IMR-90 (cell line): ENCODE measurements at regions not wholly inside any gene's neighbourhood (a gene's known extent, or its start where the extent isn't known, plus 50 kb on each side); places are given as distances from the start of the nearest gene placed in this dataset.

Experiments used
- ATAC-seq: fragments of 200-7000 bp; cut with Tn5 transposase; 2 replicates; pipeline ENCODE4 v1.9.1; 2020; ENCODE audit warnings: low read depth, mild to moderate bottlenecking, moderate library complexity
- BruUV-seq: library from RNA; stranded (reverse); fragments of 400-500 nt; replicated peaks from 2 replicates; lab custom pipeline; 2021; lab: Mats Ljungman, UMichigan
- CTCF ChIA-PET: fragments of 300-600 bp; formaldehyde crosslinking; extraction: SDS; loops from one replicate; lab custom pipeline; 2021; ENCODE audit warnings: antibody characterized with exemption; lab: Yijun Ruan, JAX
- POLR2A ChIA-PET: fragments of 300-600 bp; sonication (Branson Sonifier 250); formaldehyde crosslinking; loops from one replicate; lab custom pipeline; 2022; ENCODE audit warnings: antibody characterized with exemption; ENCODE audit not compliant: unreplicated experiment; lab: Charles Lee
- DNase-seq: peaks from one replicate; pipeline ENCODE4 v3.0.0; 2013
- H2AFZ ChIP-seq: replicated peaks from 2 replicates; pipeline ENCODE3; 2013; ENCODE audit warnings: low read length, mild to moderate bottlenecking; ENCODE audit not compliant: poor library complexity
- H2AK5ac ChIP-seq: 2 replicates; pipeline ENCODE4 v1.6.1; 2013; ENCODE audit warnings: low read depth, low read length, inconsistent platforms
- H2AK9ac ChIP-seq: replicated peaks from 2 replicates; pipeline ENCODE3; 2013; ENCODE audit warnings: mild to moderate bottlenecking, low read depth, low read length, moderate library complexity; ENCODE audit not compliant: poor library complexity
- H2BK120ac ChIP-seq: 2 replicates; pipeline ENCODE4 v1.6.1; 2013; ENCODE audit warnings: low read depth, low read length, inconsistent platforms
- H2BK15ac ChIP-seq: 3 replicates; pipeline ENCODE4 v1.6.1; 2013; ENCODE audit warnings: low read depth, low read length, inconsistent platforms
- H2BK20ac ChIP-seq: 2 replicates; pipeline ENCODE4 v1.6.1; 2013; ENCODE audit warnings: low read depth, mild to moderate bottlenecking, inconsistent platforms, low read length, moderate library complexity
- H2BK5ac ChIP-seq: 2 replicates; pipeline ENCODE4 v1.6.1; 2013; ENCODE audit warnings: mild to moderate bottlenecking, low read depth, low read length, inconsistent platforms; ENCODE audit not compliant: poor library complexity, severe bottlenecking
- H3K14ac ChIP-seq: replicated peaks from 2 replicates; pipeline ENCODE4 v1.6.1; 2013; ENCODE audit warnings: low read depth, low read length, inconsistent platforms
- H3K18ac ChIP-seq: 2 replicates; pipeline ENCODE4 v1.6.1; 2013; ENCODE audit warnings: low read depth, low read length, control low read depth
- H3K23ac ChIP-seq: 2 replicates; pipeline ENCODE4 v1.6.1; 2013; ENCODE audit warnings: low read depth, low read length, inconsistent platforms
- H3K27ac ChIP-seq: 2 replicates; pipeline ENCODE4 v1.5.1; 2013; ENCODE audit warnings: mild to moderate bottlenecking, control low read depth, low read length; ENCODE audit not compliant: insufficient read depth
- H3K27me3 ChIP-seq: 2 replicates; pipeline ENCODE4 v1.6.1; 2013; ENCODE audit warnings: low read length; ENCODE audit not compliant: control insufficient read depth, insufficient read depth
- H3K36me3 ChIP-seq: 2 replicates; pipeline ENCODE4 v1.6.1; 2013; ENCODE audit warnings: low read length, mixed read lengths; ENCODE audit not compliant: control insufficient read depth, insufficient read depth
- H3K4ac ChIP-seq: 2 replicates; pipeline ENCODE4 v1.6.1; 2013; ENCODE audit warnings: low read depth, low read length, inconsistent platforms
- H3K4me1 ChIP-seq: 2 replicates; pipeline ENCODE4 v1.6.1; 2013; ENCODE audit warnings: low read length, mixed read lengths; ENCODE audit not compliant: control insufficient read depth, insufficient read depth
- H3K4me2 ChIP-seq: 2 replicates; pipeline ENCODE4 v1.6.1; 2013; ENCODE audit warnings: low read depth, mild to moderate bottlenecking, control low read depth, low read length, moderate library complexity
- H3K4me3 ChIP-seq: 2 replicates; pipeline ENCODE4 v1.5.1; 2013; ENCODE audit warnings: low read depth, mild to moderate bottlenecking, control low read depth, low read length, moderate library complexity; ENCODE audit not compliant: insufficient read depth
- H3K56ac ChIP-seq: 2 replicates; pipeline ENCODE4 v1.6.1; 2013; ENCODE audit warnings: low read length, inconsistent platforms; ENCODE audit not compliant: insufficient read depth; ENCODE audit errors: extremely low read depth
- H3K79me1 ChIP-seq, 2 experiments: 2 replicates each; pipeline ENCODE4 v1.6.1; 2013; ENCODE audit warnings: low read length in 2 of 2, inconsistent platforms in 1 of 2, low read depth in 1 of 2
- H3K9ac ChIP-seq: 2 replicates; pipeline ENCODE4 v1.6.1; 2013; ENCODE audit warnings: low read depth, low read length, control low read depth
- H3K9me1 ChIP-seq: 2 replicates; pipeline ENCODE4 v1.6.1; 2013; ENCODE audit warnings: low read length, inconsistent platforms; ENCODE audit not compliant: insufficient read depth
- H3K9me3 ChIP-seq: 2 replicates; pipeline ENCODE4 v1.6.1; 2013; ENCODE audit warnings: low read length; ENCODE audit not compliant: control insufficient read depth, insufficient read depth
- H4K20me1 ChIP-seq: 2 replicates; pipeline ENCODE4 v1.6.1; 2013; ENCODE audit warnings: low read length, inconsistent platforms; ENCODE audit not compliant: insufficient read depth
- H4K5ac ChIP-seq: 2 replicates; pipeline ENCODE4 v1.6.1; 2013; ENCODE audit warnings: mild to moderate bottlenecking, low read depth, low read length, control low read depth
- H4K8ac ChIP-seq, 2 experiments: 2 replicates each; pipeline ENCODE4 v1.6.1; 2013; ENCODE audit warnings: low read depth in 2 of 2, low read length in 2 of 2, control low read depth in 1 of 2, inconsistent platforms in 1 of 2
- H4K91ac ChIP-seq: 2 replicates; pipeline ENCODE4 v1.6.1; 2013; ENCODE audit warnings: low read depth, low read length, inconsistent platforms; ENCODE audit not compliant: insufficient read depth
- BHLHE40 ChIP-seq: fragments of 150-350 bp; IDR thresholded peaks from 2 replicates; pipeline ENCODE4 v1.6.1; 2016; ENCODE audit warnings: mild to moderate bottlenecking, low read depth, low read length
- CEBPB ChIP-seq: IDR thresholded peaks from 2 replicates; pipeline ENCODE4 v1.6.1; 2012; ENCODE audit warnings: low read depth, low read length, improper control_type of control experiment
- CHD1 ChIP-seq: IDR thresholded peaks from 2 replicates; pipeline ENCODE4 v1.6.1; 2012; ENCODE audit warnings: low read depth, low read length, improper control_type of control experiment
- FOS ChIP-seq: fragments of 150-350 bp; IDR thresholded peaks from 2 replicates; pipeline ENCODE4 v1.6.1; 2016; ENCODE audit warnings: low read depth, low read length
- MAFK ChIP-seq: IDR thresholded peaks from 2 replicates; pipeline ENCODE4 v1.6.1; 2012; ENCODE audit warnings: low read depth, low read length, improper control_type of control experiment
- MAZ ChIP-seq: IDR thresholded peaks from 2 replicates; pipeline ENCODE4 v1.6.1; 2012; ENCODE audit warnings: low read depth, mild to moderate bottlenecking, low read length, improper control_type of control experiment, moderate library complexity, borderline replicate concordance
- MXI1 ChIP-seq: IDR thresholded peaks from 2 replicates; pipeline ENCODE4 v1.6.1; 2012; ENCODE audit warnings: low read depth, mild to moderate bottlenecking, low read length, moderate library complexity, borderline replicate concordance
- NFE2L2 ChIP-seq: fragments of 150-350 bp; IDR thresholded peaks from 2 replicates; pipeline ENCODE4 v1.6.1; 2016; ENCODE audit warnings: low read depth, mild to moderate bottlenecking, low read length
- POLR2A ChIP-seq: IDR thresholded peaks from 2 replicates; pipeline ENCODE4 v1.6.1; 2012; ENCODE audit warnings: mild to moderate bottlenecking, low read depth, low read length
- RAD21 ChIP-seq: IDR thresholded peaks from 2 replicates; pipeline ENCODE4 v1.6.1; 2012; ENCODE audit warnings: low read length, improper control_type of control experiment
- RCOR1 ChIP-seq: IDR thresholded peaks from 2 replicates; pipeline ENCODE4 v1.6.1; 2012; ENCODE audit warnings: mild to moderate bottlenecking, low read length, improper control_type of control experiment; ENCODE audit not compliant: insufficient replicate concordance
- RFX5 ChIP-seq: IDR thresholded peaks from 2 replicates; pipeline ENCODE4 v1.8.0; 2012; ENCODE audit warnings: low read depth, mild to moderate bottlenecking, low read length, moderate library complexity
- SMC3 ChIP-seq: fragments of 150-350 bp; IDR thresholded peaks from 2 replicates; pipeline ENCODE4 v1.6.1; 2016; ENCODE audit warnings: low read depth, mild to moderate bottlenecking, antibody characterized with exemption, low read length, moderate library complexity
- WGBS, 2 experiments: methylation state at CpG; one replicate each; pipeline versions ENCODE4 v1.1.5 to v1.1.7; 2013; ENCODE audit warnings: missing lambda C conversion rate in 2 of 2; ENCODE audit not compliant: insufficient read length in 1 of 2; ENCODE audit errors: extremely low coverage in 2 of 2; 5-methylcytosine and 5-hydroxymethylcytosine counted together
- dilution Hi-C: fragments of 300-500 bp; cut with HindIII; formaldehyde crosslinking; loops from one replicate; pipeline ENCODE4 v1.14.3; 2018; ENCODE audit warnings: low sequenced_read_pairs; ENCODE audit not compliant: unreplicated experiment
- in situ Hi-C: fragments of 300-500 bp; cut with MboI; formaldehyde crosslinking; loops from 3 replicates; pipeline ENCODE4 v1.14.3; 2019; ENCODE audit warnings: low sequenced_read_pairs, inconsistent platforms, mixed read lengths
- intact Hi-C: fragments of 100-400 bp; cut with micrococcal nuclease; formaldehyde crosslinking; loops from 2 replicates; pipeline ENCODE4 v1.10.0; 2022
- TF ChIP-seq, protein P1 (sequence below): conservative IDR thresholded peaks from 2 replicates; pipeline ENCODE4 v1.5.1; 2012; ENCODE audit warnings: mild to moderate bottlenecking, low read depth, low read length, improper control_type of control experiment
- TF ChIP-seq, protein P2 (sequence below): fragments of 150-350 bp; IDR thresholded peaks from 2 replicates; pipeline ENCODE4 v1.6.1; 2016; ENCODE audit warnings: low read depth, mild to moderate bottlenecking, low read length, moderate library complexity, borderline replicate concordance
- TF ChIP-seq, protein P3 (sequence below): fragments of 150-350 bp; IDR thresholded peaks from 2 replicates; pipeline ENCODE4 v1.6.1; 2017; ENCODE audit warnings: mild to moderate bottlenecking, antibody characterized with exemption, low read length, low read depth

DNA sequence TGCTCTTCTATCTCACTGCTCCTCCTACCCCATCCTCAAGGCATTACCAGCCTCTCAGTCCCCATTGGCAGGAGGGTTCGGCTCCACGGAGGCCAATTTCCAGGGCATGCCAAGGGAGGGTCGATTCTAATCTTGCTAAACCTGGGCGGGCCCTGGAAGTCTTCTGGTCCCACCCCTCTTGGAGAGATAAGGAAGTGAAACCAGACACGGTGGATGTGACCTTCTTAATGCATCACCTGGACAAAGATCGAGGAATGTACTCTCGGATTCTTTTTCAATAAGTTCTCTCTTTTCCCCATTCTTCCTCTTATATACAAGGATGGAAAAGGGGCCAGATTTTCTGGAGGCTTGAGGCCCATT lies 112.2 kb upstream of the ARMC2 start:
- Histone ChIP-seq H4K8ac (peak overlapping the region in 1 of 2 experiments; percentile 43; a peak in 2 of 4 replicates), H3K36me3 (no peaks in the 10 kb centered on the region), H3K79me1 (peaks cover 0 to 7% of the 10 kb centered on the region in 2 experiments; a peak in 1 of 4 replicates), H3K14ac (peak overlapping the region; percentile 68), H3K9me3 (no peaks in the 10 kb centered on the region), H2AK5ac (peak overlapping the region; percentile 91), H2AK9ac (peak overlapping the region; percentile 83), H3K4me2 (no peak overlapping the region), H3K4ac (peak overlapping the region; percentile 66), H2BK15ac (peak overlapping the region; percentile 74; the same call in 2 of the 3 replicates), H2BK5ac (no peak overlapping the region), H3K4me1 (peaks cover 18% of the 10 kb centered on the region), H4K5ac (peak overlapping the region; percentile 17; the same call in 1 of the 2 replicates), H3K4me3 (no peak overlapping the region), H3K23ac (peak overlapping the region; percentile 20; the same call in 1 of the 2 replicates), H3K9me1 (peaks cover 12% of the 10 kb centered on the region; the same call in 1 of the 2 replicates), H2AFZ (peak overlapping the region; percentile 35), H3K9ac (no peak overlapping the region), H3K27me3 (no peaks in the 10 kb centered on the region), H2BK20ac (peak overlapping the region; percentile 76), H4K20me1 (no peaks in the 10 kb centered on the region), H4K91ac (peak overlapping the region; percentile 46), H3K56ac (no peak overlapping the region), H3K27ac (no peak overlapping the region), H2BK120ac (peak overlapping the region; percentile 84), H3K18ac (peak overlapping the region; percentile 41; the same call in 1 of the 2 replicates)
- ChIA-PET POLR2A (no interaction called here), CTCF (no interaction called here)
- 100% methylated on average over 1 of the region's 7 CpGs; no CpG with 5 or more reads in 1 of the 2 experiments for WGBS, 2 experiments
- TF ChIP-seq, protein P1, sequence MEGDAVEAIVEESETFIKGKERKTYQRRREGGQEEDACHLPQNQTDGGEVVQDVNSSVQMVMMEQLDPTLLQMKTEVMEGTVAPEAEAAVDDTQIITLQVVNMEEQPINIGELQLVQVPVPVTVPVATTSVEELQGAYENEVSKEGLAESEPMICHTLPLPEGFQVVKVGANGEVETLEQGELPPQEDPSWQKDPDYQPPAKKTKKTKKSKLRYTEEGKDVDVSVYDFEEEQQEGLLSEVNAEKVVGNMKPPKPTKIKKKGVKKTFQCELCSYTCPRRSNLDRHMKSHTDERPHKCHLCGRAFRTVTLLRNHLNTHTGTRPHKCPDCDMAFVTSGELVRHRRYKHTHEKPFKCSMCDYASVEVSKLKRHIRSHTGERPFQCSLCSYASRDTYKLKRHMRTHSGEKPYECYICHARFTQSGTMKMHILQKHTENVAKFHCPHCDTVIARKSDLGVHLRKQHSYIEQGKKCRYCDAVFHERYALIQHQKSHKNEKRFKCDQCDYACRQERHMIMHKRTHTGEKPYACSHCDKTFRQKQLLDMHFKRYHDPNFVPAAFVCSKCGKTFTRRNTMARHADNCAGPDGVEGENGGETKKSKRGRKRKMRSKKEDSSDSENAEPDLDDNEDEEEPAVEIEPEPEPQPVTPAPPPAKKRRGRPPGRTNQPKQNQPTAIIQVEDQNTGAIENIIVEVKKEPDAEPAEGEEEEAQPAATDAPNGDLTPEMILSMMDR = no peak
- TF ChIP-seq SMC3 (no peak), MAFK (no peak), CHD1 (no peak), RFX5 (no peak), BHLHE40 (no peak), NFE2L2 (no peak), RCOR1 (no peak), CEBPB (no peak), MAZ (no peak), MXI1 (no peak), FOS (no peak), POLR2A (no peak), RAD21 (no peak)
- TF ChIP-seq, protein P2, sequence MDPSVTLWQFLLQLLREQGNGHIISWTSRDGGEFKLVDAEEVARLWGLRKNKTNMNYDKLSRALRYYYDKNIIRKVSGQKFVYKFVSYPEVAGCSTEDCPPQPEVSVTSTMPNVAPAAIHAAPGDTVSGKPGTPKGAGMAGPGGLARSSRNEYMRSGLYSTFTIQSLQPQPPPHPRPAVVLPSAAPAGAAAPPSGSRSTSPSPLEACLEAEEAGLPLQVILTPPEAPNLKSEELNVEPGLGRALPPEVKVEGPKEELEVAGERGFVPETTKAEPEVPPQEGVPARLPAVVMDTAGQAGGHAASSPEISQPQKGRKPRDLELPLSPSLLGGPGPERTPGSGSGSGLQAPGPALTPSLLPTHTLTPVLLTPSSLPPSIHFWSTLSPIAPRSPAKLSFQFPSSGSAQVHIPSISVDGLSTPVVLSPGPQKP = no peak
- TF ChIP-seq, protein P3, sequence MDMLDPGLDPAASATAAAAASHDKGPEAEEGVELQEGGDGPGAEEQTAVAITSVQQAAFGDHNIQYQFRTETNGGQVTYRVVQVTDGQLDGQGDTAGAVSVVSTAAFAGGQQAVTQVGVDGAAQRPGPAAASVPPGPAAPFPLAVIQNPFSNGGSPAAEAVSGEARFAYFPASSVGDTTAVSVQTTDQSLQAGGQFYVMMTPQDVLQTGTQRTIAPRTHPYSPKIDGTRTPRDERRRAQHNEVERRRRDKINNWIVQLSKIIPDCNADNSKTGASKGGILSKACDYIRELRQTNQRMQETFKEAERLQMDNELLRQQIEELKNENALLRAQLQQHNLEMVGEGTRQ = no peak
- intact Hi-C loops = no loop called here
- dilution Hi-C loops = no loop called here
- in situ Hi-C loops = no loop called here
- no peak for ATAC-seq
- no peak for DNase-seq
- BruUV-seq = no TSS peak
